ENCODE measurements at regions not wholly inside any gene's neighbourhood (a gene's known extent, or its start where the extent isn't known, plus 50 kb on each side); places are given as distances from the start of the nearest gene placed in this dataset.

- Histone ChIP-seq H3K36me3 (replicated peaks) (no peaks in the 10 kb centered on the region), H3K27ac (no peak overlapping the region), H3K4me3 (ENCODE audit: low read depth, low read length) (no peak overlapping the region), H3K27me3 (replicated peaks) (no peaks in the 10 kb centered on the region)
- in situ Hi-C loops (cut with HindIII; ENCODE audit: low pct_ligation_motif_present, low sequenced_read_pairs), result no loop called here
- DNase-seq, result no peak
- no peak for TF ChIP-seq CTCF (IDR thresholded peaks at IDR 0.05; ENCODE audit: low read depth, low read length, missing control alignments)
Observed at GRCh38 chr13:103246581-103247200, 180.5 kb upstream of the SLC10A2 start.

- TF ChIP-seq CTCF (IDR thresholded peaks at IDR 0.05; ENCODE audit: low read depth, low read length, missing control alignments), result no peak
- Histone ChIP-seq H3K4me3 (ENCODE audit: low read depth, low read length) (no peak overlapping the region), H3K36me3 (replicated peaks) (no peaks in the 10 kb centered on the region), H3K27ac (no peak overlapping the region), H3K27me3 (replicated peaks) (no peaks in the 10 kb centered on the region)
- DNase-seq, result no peak
- in situ Hi-C loops (cut with HindIII; ENCODE audit: low pct_ligation_motif_present, low sequenced_read_pairs), result no loop called here
Observed at GRCh38 chr13:103243495-103243894, 177.3 kb upstream of the SLC10A2 start.

GRCh38 chr13:103238441-103238840, 172.2 kb upstream of the SLC10A2 start:
- Histone ChIP-seq H3K27me3 (replicated peaks) (no peaks in the 10 kb centered on the region), H3K36me3 (replicated peaks) (no peaks in the 10 kb centered on the region), H3K27ac (no peak overlapping the region), H3K4me3 (ENCODE audit: low read depth, low read length) (no peak overlapping the region)
- in situ Hi-C loops (cut with HindIII; ENCODE audit: low pct_ligation_motif_present, low sequenced_read_pairs), result no loop called here
- TF ChIP-seq CTCF (IDR thresholded peaks at IDR 0.05; ENCODE audit: low read depth, low read length, missing control alignments), result no peak
- no peak for DNase-seq

GRCh38 chr13:103236213-103236612, 170.0 kb upstream of the SLC10A2 start:
- H3K27me3 ChIP-seq (replicated peaks), result no peaks in the 10 kb centered on the region
- H3K27ac ChIP-seq, result no peak overlapping the region
- DNase-seq, result peak; percentile 15
- in situ Hi-C loops (cut with HindIII; ENCODE audit: low pct_ligation_motif_present, low sequenced_read_pairs), result no loop called here
- no peaks in the 10 kb centered on the region for H3K36me3 ChIP-seq (replicated peaks)
- no peak overlapping the region for H3K4me3 ChIP-seq (ENCODE audit: low read depth, low read length)
- peak; percentile 40 for TF ChIP-seq CTCF (IDR thresholded peaks at IDR 0.05; ENCODE audit: low read depth, low read length, missing control alignments)

GRCh38 chr13:103229674-103230073, 163.5 kb upstream of the SLC10A2 start:
- no peak overlapping the region for H3K27ac ChIP-seq

More at GRCh38 chr13:103229674-103230073, 163.5 kb upstream of the SLC10A2 start:
- TF ChIP-seq CTCF (IDR thresholded peaks at IDR 0.05; ENCODE audit: low read depth, low read length, missing control alignments), result no peak
- no peaks in the 10 kb centered on the region for H3K27me3 ChIP-seq (replicated peaks)
- no peak overlapping the region for H3K4me3 ChIP-seq (ENCODE audit: low read depth, low read length)
- in situ Hi-C loops (cut with HindIII; ENCODE audit: low pct_ligation_motif_present, low sequenced_read_pairs), result no loop called here
- no peaks in the 10 kb centered on the region for H3K36me3 ChIP-seq (replicated peaks)
- DNase-seq, result no peak

Data from brain microvascular endothelial cell (primary cell).